Fibroblast of lung (primary cell): ENCODE measurements at regions not wholly inside any gene's neighbourhood (a gene's known extent, or its start where the extent isn't known, plus 50 kb on each side); places are given as distances from the start of the nearest gene placed in this dataset.
"Not testable (repeated sequence)": the region's sequence is repeated elsewhere in the genome, so short reads cannot be mapped to it uniquely, and the experiment has no call there.

Source experiments
- DNase-seq, 2 donors: peaks; one replicate each; pipeline versions ENCODE4 v3.0.0 to v3.0.0-alpha.2; 2010; ENCODE audit warnings: low read depth in 2 of 2
- H2AFZ ChIP-seq: 2 replicates; pipeline ENCODE4 v1.5.1; 2012; ENCODE audit warnings: low read length, control low read depth, inconsistent platforms
- H3K27ac ChIP-seq: 2 replicates; pipeline ENCODE4 v1.5.1; 2011; ENCODE audit warnings: low read length, control low read depth; ENCODE audit not compliant: insufficient read depth
- H3K27me3 ChIP-seq: 2 replicates; pipeline ENCODE4 v1.5.1; 2011; ENCODE audit warnings: mild to moderate bottlenecking, low read length; ENCODE audit not compliant: control insufficient read depth, insufficient read depth
- H3K36me3 ChIP-seq: 2 replicates; pipeline ENCODE4 v1.5.1; 2011; ENCODE audit warnings: low read length; ENCODE audit not compliant: control insufficient read depth, insufficient read depth
- H3K4me1 ChIP-seq: 2 replicates; pipeline ENCODE4 v1.5.1; 2011; ENCODE audit warnings: low read length; ENCODE audit not compliant: control insufficient read depth, insufficient read depth; ENCODE audit errors: extremely low read depth
- H3K4me2 ChIP-seq: 2 replicates; pipeline ENCODE4 v1.5.1; 2011; ENCODE audit warnings: low read length, control low read depth; ENCODE audit not compliant: insufficient read depth; ENCODE audit errors: extremely low read depth
- H3K4me3 ChIP-seq, 4 experiments: fragments of 200-600 bp in 1 of 4; sonication (generic) in 1 of 4; replicated peaks in 1 of 4; 2 replicates each; pipeline ENCODE4 v1.5.1; 2011 to 2016; ENCODE audit warnings: low read length in 4 of 4, low read depth in 3 of 4, mild to moderate bottlenecking in 3 of 4, control low read depth in 2 of 4, inconsistent platforms in 1 of 4, mixed read lengths in 1 of 4; ENCODE audit not compliant: insufficient read depth in 1 of 4; ENCODE audit errors: control extremely low read depth in 1 of 4
- H3K79me2 ChIP-seq: 2 replicates; pipeline ENCODE4 v1.5.1; 2012; ENCODE audit warnings: mild to moderate bottlenecking, low read length, inconsistent platforms; ENCODE audit not compliant: control insufficient read depth, insufficient read depth
- H3K9ac ChIP-seq: 2 replicates; pipeline ENCODE4 v1.5.1; 2011; ENCODE audit warnings: mild to moderate bottlenecking, low read length, control low read depth; ENCODE audit not compliant: insufficient read depth
- H3K9me3 ChIP-seq: 2 replicates; pipeline ENCODE4 v1.5.1; 2012; ENCODE audit warnings: low read depth, low read length; ENCODE audit not compliant: control insufficient read depth, insufficient read depth
- H4K20me1 ChIP-seq: 2 replicates; pipeline ENCODE4 v1.5.1; 2011; ENCODE audit warnings: low read length; ENCODE audit not compliant: control insufficient read depth, insufficient read depth; ENCODE audit errors: extremely low read depth

DNA sequence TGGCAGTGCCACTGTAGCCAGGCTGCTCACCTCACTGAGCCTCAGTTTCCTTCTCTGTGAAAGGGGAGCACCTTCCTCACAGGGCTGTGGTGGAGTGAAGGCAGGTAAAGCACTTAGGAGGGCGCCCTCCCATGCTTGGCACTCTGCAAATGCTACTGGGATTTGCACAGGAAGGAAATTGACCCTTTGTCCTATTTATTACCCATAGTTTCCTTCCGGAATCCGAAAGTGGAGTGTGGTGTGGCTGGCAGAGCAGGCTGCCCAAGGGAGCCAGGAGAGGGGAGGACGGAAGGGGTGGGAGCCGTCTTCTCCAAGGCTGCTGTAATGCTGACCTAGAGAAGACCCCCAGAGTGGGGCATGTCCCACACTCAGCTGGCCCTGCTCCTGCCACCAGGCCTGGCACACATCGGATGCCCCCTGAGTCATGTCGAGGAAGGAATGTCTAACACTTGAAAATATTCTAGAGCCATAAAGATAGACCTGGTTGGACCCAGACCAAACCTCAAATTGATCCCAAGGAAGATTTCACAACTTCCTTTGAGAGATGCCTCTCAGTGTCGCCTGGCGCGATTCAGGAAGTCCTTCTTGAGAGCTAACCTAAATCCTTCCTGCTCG lies 107.3 kb downstream of the TNFRSF13B start:
- H3K36me3 ChIP-seq, H3K27me3 ChIP-seq, H2AFZ ChIP-seq, H3K9ac ChIP-seq, H3K4me3 ChIP-seq, H3K4me2 ChIP-seq, H3K9me3 ChIP-seq, H3K4me1 ChIP-seq, H3K79me2 ChIP-seq, H4K20me1 ChIP-seq, H3K27ac ChIP-seq: not testable (repeated sequence)
- DNase-seq, result peak in 1 of 2 donors; percentile 66

- DNase-seq, result peak in 1 of 2 donors; percentile 68
- H2AFZ ChIP-seq, result not testable (repeated sequence)
Observed at GRCh38 chr17:16861152-16861551, 110.8 kb downstream of the TNFRSF13B start.

GRCh38 chr17:16860467-16860866 lies 111.5 kb downstream of the TNFRSF13B start:
- not testable (repeated sequence) for H3K36me3 ChIP-seq, H3K79me2 ChIP-seq, H3K4me1 ChIP-seq, H3K4me3 ChIP-seq, H4K20me1 ChIP-seq, H3K9me3 ChIP-seq, DNase-seq, H3K9ac ChIP-seq, H3K27ac ChIP-seq, H3K27me3 ChIP-seq, H3K4me2 ChIP-seq, H2AFZ ChIP-seq

More at GRCh38 chr17:16861152-16861551, 110.8 kb downstream of the TNFRSF13B start:
- not testable (repeated sequence) for H3K36me3 ChIP-seq, H3K9ac ChIP-seq, H3K27ac ChIP-seq, H3K9me3 ChIP-seq, H3K79me2 ChIP-seq, H3K27me3 ChIP-seq, H3K4me3 ChIP-seq, H3K4me2 ChIP-seq, H4K20me1 ChIP-seq, H3K4me1 ChIP-seq

- not testable (repeated sequence) for H3K4me1 ChIP-seq, DNase-seq, H3K4me2 ChIP-seq, H3K36me3 ChIP-seq, H3K27me3 ChIP-seq, H3K4me3 ChIP-seq, H4K20me1 ChIP-seq, H3K9me3 ChIP-seq, H3K27ac ChIP-seq, H3K9ac ChIP-seq, H3K79me2 ChIP-seq, H2AFZ ChIP-seq
Observed at GRCh38 chr17:16859515-16859914, 112.4 kb downstream of the TNFRSF13B start.

DNA sequence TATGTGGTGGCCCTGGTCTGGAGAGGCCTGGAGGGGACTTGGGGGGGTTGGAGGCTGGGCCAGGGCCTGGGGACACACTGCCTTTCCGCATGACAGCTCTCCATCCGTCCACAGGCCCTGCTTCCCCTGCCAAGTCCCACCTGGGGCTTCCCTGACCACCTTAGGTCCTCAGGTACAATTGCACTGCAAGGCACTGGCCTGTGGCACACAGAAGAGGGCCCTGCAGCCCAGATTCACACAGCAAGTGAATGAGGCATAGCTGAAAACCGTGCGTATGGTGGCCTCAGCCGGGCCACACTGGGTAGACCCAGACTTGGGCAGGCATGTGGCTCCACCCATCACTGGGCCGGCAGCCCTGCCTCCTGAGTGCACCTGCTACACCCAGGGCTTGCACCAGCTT lies 114.2 kb downstream of the TNFRSF13B start:
- not testable (repeated sequence) for DNase-seq, H3K36me3 ChIP-seq

GRCh38 chr17:16856846-16857245 lies 115.1 kb downstream of the TNFRSF13B start:
- DNase-seq, H3K9ac ChIP-seq, H4K20me1 ChIP-seq, H3K36me3 ChIP-seq, H3K4me3 ChIP-seq, H3K27ac ChIP-seq, H3K4me1 ChIP-seq, H2AFZ ChIP-seq, H3K27me3 ChIP-seq, H3K4me2 ChIP-seq, H3K9me3 ChIP-seq, H3K79me2 ChIP-seq: not testable (repeated sequence)

More for the DNA sequence above, 114.2 kb downstream of the TNFRSF13B start:
- H2AFZ ChIP-seq, H3K27me3 ChIP-seq, H3K79me2 ChIP-seq, H3K4me2 ChIP-seq, H3K27ac ChIP-seq, H3K9ac ChIP-seq, H3K4me3 ChIP-seq, H4K20me1 ChIP-seq, H3K9me3 ChIP-seq, H3K4me1 ChIP-seq: not testable (repeated sequence)

DNA sequence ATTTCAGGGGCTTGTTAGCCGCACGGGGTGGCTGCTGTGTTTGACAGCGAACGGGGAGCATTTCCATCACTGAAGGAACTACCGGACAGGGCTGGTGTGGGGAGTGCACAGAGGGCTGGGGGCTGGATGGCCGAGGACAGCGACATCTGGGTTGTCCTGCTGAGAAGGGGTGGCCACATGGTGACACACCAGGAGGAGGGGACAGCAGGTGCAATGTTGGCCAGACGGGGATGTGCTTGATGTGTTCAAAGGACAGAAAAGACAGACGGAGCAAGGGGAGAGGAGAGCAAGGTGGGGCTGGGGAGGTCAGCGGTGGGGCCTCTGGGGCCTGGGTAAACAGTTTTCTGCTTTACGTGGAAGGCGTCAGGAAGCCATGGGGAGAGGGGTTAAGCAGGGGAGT lies 115.7 kb downstream of the TNFRSF13B start:
- H4K20me1 ChIP-seq, H3K9ac ChIP-seq, H2AFZ ChIP-seq, DNase-seq, H3K9me3 ChIP-seq, H3K79me2 ChIP-seq, H3K4me3 ChIP-seq, H3K27me3 ChIP-seq, H3K4me1 ChIP-seq, H3K4me2 ChIP-seq, H3K36me3 ChIP-seq, H3K27ac ChIP-seq: not testable (repeated sequence)
